GM12891 (cell line): ENCODE measurements at regions not wholly inside any gene's neighbourhood (a gene's known extent, or its start where the extent isn't known, plus 50 kb on each side); places are given as distances from the start of the nearest gene placed in this dataset.

Experiments
- POLR2A ChIP-seq: IDR thresholded peaks from 2 replicates; pipeline ENCODE4 v1.6.1; 2011; ENCODE audit warnings: low read depth, low read length, control low read depth
- TAF1 ChIP-seq: IDR thresholded peaks from 2 replicates; pipeline ENCODE4 v1.6.1; 2011; ENCODE audit warnings: low read depth, low read length, control low read depth

DNA sequence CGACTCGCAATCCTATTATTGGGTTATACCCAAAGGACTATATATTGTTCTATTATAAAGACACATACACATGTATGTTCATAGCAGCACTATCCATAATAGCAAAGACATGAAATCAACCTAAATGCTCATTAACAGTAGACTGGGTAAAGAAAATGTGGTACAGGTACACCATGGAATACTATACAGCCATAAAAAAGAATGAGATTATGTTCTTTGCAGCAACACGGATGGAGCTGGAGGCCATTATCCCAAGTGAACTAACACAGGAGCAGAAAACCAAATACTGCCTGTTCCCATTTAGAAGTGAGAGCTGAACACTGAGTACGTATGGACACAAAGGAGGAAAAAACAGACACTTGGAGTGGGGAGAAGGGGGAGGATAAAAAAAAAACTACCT, 536.8 kb upstream of the DPP6 start:
- TF ChIP-seq TAF1 = no peak
- TF ChIP-seq POLR2A = no peak
